ENCODE measurements at regions not wholly inside any gene's neighbourhood (a gene's known extent, or its start where the extent isn't known, plus 50 kb on each side); places are given as distances from the start of the nearest gene placed in this dataset.
"Not testable (repeated sequence)": the region's sequence is repeated elsewhere in the genome, so short reads cannot be mapped to it uniquely, and the experiment has no call there.

DNA sequence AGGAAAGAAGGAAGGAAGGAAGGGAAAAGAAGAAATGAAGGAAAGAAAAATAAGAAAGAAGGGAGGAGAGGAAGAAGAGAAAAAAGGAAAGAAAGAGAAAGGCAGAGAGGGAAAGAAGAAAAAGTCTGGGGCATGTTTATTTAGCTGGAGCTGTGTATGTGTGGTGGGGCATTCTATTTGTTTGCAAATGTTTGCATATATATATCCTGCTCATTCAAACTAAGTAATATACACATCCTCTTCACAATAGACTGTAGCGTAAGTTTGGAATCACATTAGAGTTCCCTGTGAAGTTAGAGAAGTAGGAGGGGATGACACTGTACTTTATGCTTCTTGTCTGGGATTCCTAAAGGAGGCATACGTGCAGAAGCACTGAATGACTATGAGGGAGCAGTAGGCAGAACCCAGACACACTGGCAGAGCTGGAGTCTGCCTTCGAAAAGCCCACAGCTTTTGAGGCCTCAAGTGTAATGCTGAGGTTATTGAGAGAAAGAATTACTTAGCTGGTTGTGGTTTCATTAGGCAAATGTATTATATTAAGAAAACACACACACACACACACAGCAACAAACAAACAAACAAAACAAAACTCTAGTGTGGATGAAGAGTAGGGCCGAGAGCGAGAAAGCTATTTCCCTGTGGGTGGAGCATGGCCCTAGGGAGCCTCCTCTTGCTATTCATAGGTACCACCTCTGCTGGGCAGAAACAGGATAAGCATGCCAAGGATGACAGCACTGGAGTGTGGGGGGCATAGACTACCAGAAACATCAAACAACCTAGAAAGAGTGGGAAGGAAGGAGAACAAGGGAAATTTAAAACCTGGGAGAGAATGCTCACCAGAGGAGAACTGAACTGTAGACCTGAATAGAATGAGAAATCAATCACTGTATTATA lies 905.1 kb upstream of the NXPH2 start:
- Mint-ChIP-seq H3K27ac (no peak overlapping the region), H3K4me3 (no peak overlapping the region), H3K27me3 (ENCODE audit: low read depth) (no peaks in the 10 kb centered on the region), H3K36me3 (ENCODE audit: insufficient read depth in 2 of 2) (no peaks in the 10 kb centered on the region), H3K4me1 (ENCODE audit: low read depth) (no peaks in the 10 kb centered on the region), H3K9me3 (peaks cover 8 to 10% of the 10 kb centered on the region in 2 donors)
- ATAC-seq (replicated peaks in 1 of 2) = no peak
- DNase-seq = no peak

DNA sequence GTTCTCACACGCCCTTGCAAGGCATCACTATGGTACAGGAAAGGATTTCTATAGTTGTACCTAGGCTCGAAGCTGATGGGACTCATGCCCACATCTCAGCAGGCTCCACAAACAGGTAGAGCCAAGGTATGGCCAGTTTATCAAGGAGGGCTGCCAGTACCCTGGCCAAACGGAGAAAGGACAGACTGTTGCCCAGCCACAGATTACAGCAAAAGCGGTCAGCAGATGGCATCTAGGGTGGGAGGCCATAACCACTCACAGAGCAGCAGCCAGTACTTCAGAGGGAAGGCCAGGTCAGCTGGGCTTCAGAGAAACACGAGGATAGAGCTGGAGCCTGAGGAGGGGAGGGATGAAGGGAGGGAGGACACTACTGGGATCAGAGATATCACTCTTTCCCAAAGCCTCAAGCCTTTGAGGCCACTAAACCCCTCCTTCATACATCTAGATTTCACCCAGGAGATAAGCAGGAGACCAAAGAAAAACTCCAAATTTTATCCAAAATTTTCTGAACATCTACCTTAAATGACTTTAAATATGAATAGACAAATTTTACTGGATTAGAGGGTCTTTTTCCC lies 904.2 kb upstream of the NXPH2 start:
- Mint-ChIP-seq H3K36me3 (ENCODE audit: insufficient read depth in 2 of 2) (no peaks in the 10 kb centered on the region), H3K27ac (no peak overlapping the region), H3K27me3 (ENCODE audit: low read depth) (no peaks in the 10 kb centered on the region), H3K4me3 (no peak overlapping the region), H3K4me1 (ENCODE audit: low read depth) (no peaks in the 10 kb centered on the region), H3K9me3 (peaks cover 8 to 10% of the 10 kb centered on the region in 2 donors)
- no peak for ATAC-seq (replicated peaks in 1 of 2)
- no peak for DNase-seq

DNA sequence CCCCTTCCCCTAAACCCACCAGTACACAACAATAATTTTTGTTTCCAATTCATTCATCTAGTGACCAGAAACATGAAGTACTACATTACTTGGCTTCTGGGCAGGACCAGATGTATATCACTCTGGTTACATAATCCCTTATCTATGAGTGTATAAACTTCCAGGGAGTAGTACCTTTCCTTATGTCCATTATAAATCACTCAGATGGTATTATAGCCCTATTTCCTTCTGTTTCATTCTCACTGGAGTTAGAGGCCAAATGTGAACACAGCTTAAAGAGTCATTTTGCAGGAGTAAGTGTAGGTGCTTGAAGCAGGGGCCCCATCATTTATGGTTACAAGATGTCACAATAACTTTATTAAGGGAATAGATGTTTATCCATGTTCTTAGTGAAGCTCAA lies 894.4 kb upstream of the NXPH2 start:
- H3K4me1 Mint-ChIP-seq (ENCODE audit: low read depth) = no peaks in the 10 kb centered on the region
- H3K27me3 Mint-ChIP-seq (ENCODE audit: low read depth) = no peaks in the 10 kb centered on the region
- peaks cover 0 to 9% of the 10 kb centered on the region in 2 donors for H3K9me3 Mint-ChIP-seq
- H3K36me3 Mint-ChIP-seq (ENCODE audit: insufficient read depth in 2 of 2) = no peaks in the 10 kb centered on the region
- H3K27ac Mint-ChIP-seq = no peak overlapping the region
- DNase-seq (no peak), ATAC-seq (replicated peaks in 1 of 2) (no peak)
- no peak overlapping the region for H3K4me3 Mint-ChIP-seq

DNA sequence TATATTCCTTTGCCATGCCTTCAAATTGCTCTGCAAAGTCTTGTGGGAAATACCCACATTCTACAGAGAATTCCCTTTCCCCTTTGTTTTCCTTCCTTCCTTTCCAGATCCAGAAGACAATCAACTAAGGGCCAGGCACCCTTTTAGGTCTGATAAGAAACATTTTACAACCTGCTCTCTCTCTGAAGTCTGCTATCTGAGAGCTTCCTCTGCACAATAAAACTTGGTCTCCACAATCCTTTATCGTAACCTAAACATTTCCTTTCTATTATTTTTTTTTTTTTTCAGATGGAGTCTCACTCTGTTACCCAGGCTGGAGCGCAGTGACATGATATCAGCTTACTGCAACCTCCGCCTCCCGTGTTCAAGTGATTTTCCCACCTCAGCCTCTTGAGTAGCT lies 893.3 kb upstream of the NXPH2 start:
- H3K4me3 Mint-ChIP-seq; H3K27ac Mint-ChIP-seq; H3K27me3 Mint-ChIP-seq (ENCODE audit: low read depth): not testable (repeated sequence)

DNA sequence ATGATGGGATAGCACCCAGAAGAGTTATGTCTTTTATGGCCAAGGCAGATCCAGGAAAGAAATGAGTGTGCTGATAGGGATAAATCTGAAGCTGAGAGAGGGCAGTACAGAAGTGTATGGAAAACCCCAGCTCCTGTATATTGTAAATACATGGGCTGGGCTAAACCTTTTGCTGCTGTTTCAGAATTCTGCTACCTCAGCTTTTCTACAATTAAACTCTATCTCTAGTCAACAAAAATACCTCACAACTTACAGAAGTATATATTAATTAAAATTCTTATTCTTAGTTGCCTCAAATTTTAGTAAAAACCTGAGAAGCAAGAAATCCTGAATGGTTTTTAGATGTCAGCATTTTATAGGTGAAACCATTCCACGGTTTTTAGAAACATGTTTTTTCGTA lies 889.5 kb upstream of the NXPH2 start:
- Mint-ChIP-seq H3K4me1 (ENCODE audit: low read depth) (no peaks in the 10 kb centered on the region), H3K4me3 (no peak overlapping the region), H3K27ac (no peak overlapping the region), H3K9me3 (peaks cover 5 to 12% of the 10 kb centered on the region in 2 donors), H3K27me3 (ENCODE audit: low read depth) (no peaks in the 10 kb centered on the region), H3K36me3 (ENCODE audit: insufficient read depth in 2 of 2) (no peaks in the 10 kb centered on the region)
- ATAC-seq (replicated peaks in 1 of 2) (no peak), DNase-seq (no peak)

More for the DNA sequence above, 893.3 kb upstream of the NXPH2 start:
- not testable (repeated sequence) for ATAC-seq (replicated peaks in 1 of 2); DNase-seq; H3K4me1 Mint-ChIP-seq (ENCODE audit: low read depth); H3K36me3 Mint-ChIP-seq (ENCODE audit: insufficient read depth in 2 of 2); H3K9me3 Mint-ChIP-seq

DNA sequence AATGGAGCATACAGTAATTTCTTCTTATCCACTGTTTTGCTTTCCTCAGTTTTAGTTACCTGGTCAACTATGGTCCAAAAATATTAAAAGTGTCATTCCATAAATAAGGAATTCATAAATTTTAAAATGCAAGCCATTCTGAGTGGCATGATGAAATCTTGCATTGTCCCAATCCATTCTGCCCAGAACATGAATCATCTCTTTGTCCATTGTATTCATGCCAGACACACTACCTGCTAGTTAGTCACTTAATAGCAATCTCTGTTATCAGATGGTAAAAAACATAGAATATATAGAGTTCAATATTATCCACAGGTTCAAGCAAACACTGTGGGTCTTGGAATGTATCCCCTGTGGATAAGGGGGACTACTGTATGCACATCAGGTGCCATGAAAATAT lies 872.2 kb upstream of the NXPH2 start:
- Mint-ChIP-seq H3K4me1 (ENCODE audit: low read depth) (no peaks in the 10 kb centered on the region), H3K4me3 (no peak overlapping the region), H3K27me3 (ENCODE audit: low read depth) (no peaks in the 10 kb centered on the region), H3K36me3 (ENCODE audit: insufficient read depth in 2 of 2) (peaks cover 0 to 3% of the 10 kb centered on the region in 2 donors), H3K27ac (no peak overlapping the region), H3K9me3 (peaks cover 8 to 16% of the 10 kb centered on the region in 2 donors)
- ATAC-seq (replicated peaks in 1 of 2) (no peak), DNase-seq (no peak)

DNA sequence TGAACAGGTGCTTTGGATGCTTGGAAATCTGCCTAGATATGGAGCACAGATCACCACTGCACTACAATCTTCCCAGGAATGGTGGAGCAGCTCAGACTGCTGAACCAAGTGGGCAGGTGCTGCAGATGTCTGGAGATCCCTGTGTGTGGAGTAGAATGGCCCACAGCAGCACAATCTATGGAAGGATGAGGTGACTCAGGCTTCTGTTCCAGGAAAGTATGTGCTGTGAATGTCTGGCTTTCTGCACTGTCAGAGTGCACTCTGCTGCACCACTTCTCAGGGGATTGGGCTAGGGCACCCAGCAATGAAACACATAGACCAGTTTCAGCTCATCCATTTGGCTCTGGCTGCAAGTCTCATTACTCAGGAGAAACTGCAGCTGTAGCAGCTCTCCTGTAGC lies 865.4 kb upstream of the NXPH2 start:
- Mint-ChIP-seq H3K36me3 (ENCODE audit: insufficient read depth in 2 of 2) (peaks cover 2 to 5% of the 10 kb centered on the region in 2 donors), H3K27me3 (ENCODE audit: low read depth) (no peaks in the 10 kb centered on the region), H3K9me3 (peaks cover 12 to 30% of the 10 kb centered on the region in 2 donors), H3K4me3 (no peak overlapping the region), H3K27ac (no peak overlapping the region), H3K4me1 (ENCODE audit: low read depth) (no peaks in the 10 kb centered on the region)
- ATAC-seq (replicated peaks in 1 of 2) (no peak), DNase-seq (no peak)

DNA sequence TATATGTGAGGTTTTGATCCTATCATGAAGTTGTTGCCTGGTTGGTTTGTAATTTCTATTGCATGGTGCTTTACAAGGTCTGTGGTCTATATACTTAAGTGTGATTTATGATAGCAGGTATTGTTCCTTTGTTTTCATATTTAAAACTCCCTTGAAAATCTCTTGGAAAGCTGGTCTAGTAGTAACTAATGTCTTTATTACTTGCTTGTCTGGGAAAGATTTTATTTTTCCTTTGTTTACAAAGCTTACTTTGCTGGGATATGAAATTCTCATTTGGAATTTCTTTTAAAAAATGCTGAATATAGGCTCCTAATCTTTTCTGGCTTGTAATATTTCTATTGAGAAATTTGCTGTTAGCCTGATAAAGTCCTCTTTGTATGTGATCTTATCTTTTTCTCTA lies 862.9 kb upstream of the NXPH2 start:
- Mint-ChIP-seq H3K27ac (no peak overlapping the region), H3K27me3 (ENCODE audit: low read depth) (no peaks in the 10 kb centered on the region), H3K9me3 (peaks cover 6 to 19% of the 10 kb centered on the region in 2 donors), H3K4me1 (ENCODE audit: low read depth) (no peaks in the 10 kb centered on the region), H3K4me3 (no peak overlapping the region), H3K36me3 (ENCODE audit: insufficient read depth in 2 of 2) (peaks cover 2% of the 10 kb centered on the region in 2 donors)
- ATAC-seq (replicated peaks in 1 of 2) (no peak), DNase-seq (no peak)

DNA sequence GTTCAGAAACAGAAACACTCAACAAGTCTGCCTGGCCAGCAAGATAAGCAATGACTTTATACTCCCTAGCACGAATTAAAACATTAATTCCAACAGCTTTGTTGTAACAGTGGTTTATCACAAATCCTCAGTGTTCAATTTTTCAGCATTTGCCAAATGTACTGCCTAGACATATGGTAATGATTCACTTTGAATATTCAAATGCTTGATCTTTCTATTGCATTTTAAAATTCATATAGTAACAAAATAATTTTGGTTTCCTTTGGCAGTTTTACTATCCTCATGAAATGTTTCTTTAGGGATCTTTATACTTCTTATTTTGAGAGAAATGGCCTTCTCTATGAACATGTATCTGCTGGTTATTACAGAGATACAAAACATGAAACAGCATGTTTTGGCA lies 851.8 kb upstream of the NXPH2 start:
- no peaks in the 10 kb centered on the region for H3K36me3 Mint-ChIP-seq (ENCODE audit: insufficient read depth in 2 of 2)
- no peaks in the 10 kb centered on the region for H3K4me1 Mint-ChIP-seq (ENCODE audit: low read depth)
- peaks cover 4 to 5% of the 10 kb centered on the region in 2 donors for H3K9me3 Mint-ChIP-seq
- no peak overlapping the region for H3K4me3 Mint-ChIP-seq
- no peaks in the 10 kb centered on the region for H3K27me3 Mint-ChIP-seq (ENCODE audit: low read depth)
- no peak overlapping the region for H3K27ac Mint-ChIP-seq
- no peak for DNase-seq
- no peak for ATAC-seq (replicated peaks in 1 of 2)

DNA sequence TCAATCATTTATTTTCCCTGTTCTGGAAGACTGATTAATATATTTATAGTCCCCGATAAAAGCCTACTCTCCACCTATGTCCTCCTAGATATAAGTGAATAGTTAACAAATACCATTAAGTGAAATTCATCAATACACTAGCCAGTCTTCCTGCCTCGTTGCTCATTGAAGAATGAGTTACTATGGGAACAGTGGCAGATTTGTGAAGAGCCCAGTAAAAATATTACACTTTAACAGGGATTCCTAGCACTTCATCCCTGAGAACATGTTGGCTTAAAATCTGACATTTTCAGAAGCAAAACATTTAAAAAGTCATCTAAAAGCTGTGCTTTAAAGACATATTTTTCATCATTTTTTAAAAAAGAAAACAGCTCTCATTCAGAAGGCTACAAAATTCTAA lies 848.7 kb upstream of the NXPH2 start:
- H3K27ac Mint-ChIP-seq = no peak overlapping the region
- H3K4me1 Mint-ChIP-seq (ENCODE audit: low read depth) = no peaks in the 10 kb centered on the region
- no peaks in the 10 kb centered on the region for H3K27me3 Mint-ChIP-seq (ENCODE audit: low read depth)
- H3K36me3 Mint-ChIP-seq (ENCODE audit: insufficient read depth in 2 of 2) = peaks cover 0 to 1% of the 10 kb centered on the region in 2 donors
- peaks cover 10 to 12% of the 10 kb centered on the region in 2 donors for H3K9me3 Mint-ChIP-seq
- H3K4me3 Mint-ChIP-seq = no peak overlapping the region
- ATAC-seq (replicated peaks in 1 of 2) (no peak), DNase-seq (no peak)

DNA sequence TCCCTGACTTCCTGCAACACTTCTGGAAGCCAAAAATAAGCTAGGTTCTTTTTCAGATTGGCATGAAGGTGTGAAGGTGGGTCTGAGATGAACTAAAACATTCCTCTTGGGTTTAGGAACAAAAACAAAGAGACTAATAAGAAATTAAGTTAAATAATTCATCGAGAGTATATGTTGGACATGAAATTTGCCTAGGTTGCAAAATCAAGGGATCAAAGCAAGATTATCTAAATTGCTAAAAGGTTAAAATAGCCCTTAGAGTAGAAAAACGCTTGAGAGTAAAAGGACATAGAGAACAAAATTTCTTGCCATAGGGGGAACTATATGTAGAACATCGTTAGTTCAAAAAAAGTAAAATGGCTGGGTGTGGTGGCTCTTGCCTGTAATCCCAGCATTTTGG lies 845.9 kb upstream of the NXPH2 start:
- Mint-ChIP-seq H3K27me3 (ENCODE audit: low read depth) (no peaks in the 10 kb centered on the region), H3K4me3 (no peak overlapping the region), H3K9me3 (peaks cover 9 to 12% of the 10 kb centered on the region in 2 donors), H3K4me1 (ENCODE audit: low read depth) (no peaks in the 10 kb centered on the region), H3K27ac (no peak overlapping the region), H3K36me3 (ENCODE audit: insufficient read depth in 2 of 2) (peaks cover 0 to 1% of the 10 kb centered on the region in 2 donors)
- DNase-seq (no peak), ATAC-seq (replicated peaks in 1 of 2) (no peak)

DNA sequence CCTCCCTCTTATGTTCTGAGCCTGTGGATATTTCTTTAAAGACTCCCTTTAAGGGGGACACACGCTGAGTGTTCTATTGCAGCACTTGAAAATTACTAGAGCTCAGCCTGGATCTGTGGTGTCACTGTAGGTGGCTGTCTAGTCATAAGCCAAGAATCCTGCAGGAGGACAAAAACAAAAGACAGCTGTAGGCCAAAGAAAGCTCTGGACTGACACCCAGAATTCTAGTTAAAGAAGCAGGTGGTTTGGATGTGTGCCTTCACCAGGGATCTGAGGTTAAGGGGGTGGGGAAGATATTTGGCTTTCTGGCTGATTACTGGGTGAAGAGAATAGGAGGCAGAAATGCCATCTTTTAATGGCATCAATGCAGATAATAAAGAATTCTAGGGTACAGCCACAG lies 842.5 kb upstream of the NXPH2 start:
- Mint-ChIP-seq H3K36me3 (ENCODE audit: insufficient read depth in 2 of 2) (peaks cover 1% of the 10 kb centered on the region in 2 donors), H3K27me3 (ENCODE audit: low read depth) (no peaks in the 10 kb centered on the region), H3K9me3 (peaks cover 16 to 22% of the 10 kb centered on the region in 2 donors), H3K4me3 (no peak overlapping the region), H3K27ac (no peak overlapping the region), H3K4me1 (ENCODE audit: low read depth) (no peaks in the 10 kb centered on the region)
- ATAC-seq (replicated peaks in 1 of 2) (no peak), DNase-seq (no peak)

DNA sequence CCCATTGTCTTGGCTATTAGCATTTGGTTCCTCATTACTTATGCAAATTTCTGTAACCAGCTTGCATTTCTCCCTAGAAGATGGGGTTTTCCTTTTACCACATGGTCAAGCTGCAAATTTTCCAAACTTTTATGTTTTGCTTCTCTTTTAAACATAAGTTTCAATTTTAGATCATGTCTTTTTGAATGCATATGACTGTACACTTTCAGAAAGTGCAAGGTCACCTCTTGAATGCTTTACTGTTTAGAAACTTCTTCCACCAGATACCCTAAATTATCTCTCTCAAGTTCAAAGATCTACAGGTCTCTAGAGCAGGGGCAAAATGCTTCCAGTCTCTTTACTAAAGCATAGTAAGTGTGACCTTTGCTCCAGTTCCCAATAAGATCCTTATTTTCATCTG lies 837.6 kb upstream of the NXPH2 start:
- no peak for ATAC-seq (replicated peaks in 1 of 2)
- DNase-seq = no peak
- Mint-ChIP-seq H3K36me3 (ENCODE audit: insufficient read depth in 2 of 2) (peaks cover 0 to 1% of the 10 kb centered on the region in 2 donors), H3K9me3 (peaks cover 9 to 15% of the 10 kb centered on the region in 2 donors), H3K27ac (no peak overlapping the region), H3K4me1 (ENCODE audit: low read depth) (no peaks in the 10 kb centered on the region), H3K4me3 (no peak overlapping the region), H3K27me3 (ENCODE audit: low read depth) (no peaks in the 10 kb centered on the region)
